Brain pericyte (primary cell): ENCODE measurements at regions not wholly inside any gene's neighbourhood (a gene's known extent, or its start where the extent isn't known, plus 50 kb on each side); places are given as distances from the start of the nearest gene placed in this dataset.
"Not testable (repeated sequence)": the region's sequence is repeated elsewhere in the genome, so short reads cannot be mapped to it uniquely, and the experiment has no call there.

Experiments used
- DNase-seq: peaks from one replicate; pipeline ENCODE4 v3.0.0-alpha.2; 2012; ENCODE audit warnings: low read depth, low spot score

DNA sequence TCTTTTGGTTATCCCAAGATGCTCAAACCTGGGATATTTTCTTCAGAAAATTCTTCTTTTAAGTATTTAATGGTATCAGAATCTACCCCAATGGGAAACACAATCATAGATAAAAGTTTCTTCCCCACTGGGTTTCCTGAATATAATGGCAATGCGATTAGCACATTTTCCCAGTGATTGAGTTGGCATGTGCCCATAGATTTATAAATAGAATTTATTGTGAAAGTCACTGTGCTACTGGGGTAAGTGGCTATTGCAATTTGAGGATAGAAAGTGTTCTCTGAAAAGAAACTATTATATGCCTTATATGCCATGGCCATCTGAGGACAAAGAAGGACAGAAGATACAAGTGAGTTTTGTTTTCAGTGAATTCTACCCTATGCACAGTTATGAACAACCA, 99.0 kb upstream of the RBMS3 start:
- DNase-seq = no peak

DNA sequence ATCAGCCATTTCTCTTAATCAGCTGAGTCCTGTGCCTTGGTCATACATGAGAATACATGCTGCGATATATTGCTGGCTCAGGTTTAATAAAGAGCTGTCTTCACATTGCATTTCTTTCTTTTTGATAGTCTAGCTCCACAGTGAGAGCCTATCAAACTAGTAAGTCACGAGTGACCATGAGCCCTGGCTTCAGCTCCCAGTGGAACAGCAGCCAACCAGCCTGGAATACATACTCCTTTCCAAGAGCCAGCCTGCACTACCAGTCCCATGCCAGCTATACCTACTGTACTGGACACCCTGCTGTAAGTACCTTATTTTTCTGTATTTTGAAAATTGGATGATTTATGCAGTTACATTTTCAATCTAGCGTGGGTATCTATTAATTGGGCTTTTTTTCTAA, 98.0 kb upstream of the RBMS3 start:
- DNase-seq = not testable (repeated sequence)

DNA sequence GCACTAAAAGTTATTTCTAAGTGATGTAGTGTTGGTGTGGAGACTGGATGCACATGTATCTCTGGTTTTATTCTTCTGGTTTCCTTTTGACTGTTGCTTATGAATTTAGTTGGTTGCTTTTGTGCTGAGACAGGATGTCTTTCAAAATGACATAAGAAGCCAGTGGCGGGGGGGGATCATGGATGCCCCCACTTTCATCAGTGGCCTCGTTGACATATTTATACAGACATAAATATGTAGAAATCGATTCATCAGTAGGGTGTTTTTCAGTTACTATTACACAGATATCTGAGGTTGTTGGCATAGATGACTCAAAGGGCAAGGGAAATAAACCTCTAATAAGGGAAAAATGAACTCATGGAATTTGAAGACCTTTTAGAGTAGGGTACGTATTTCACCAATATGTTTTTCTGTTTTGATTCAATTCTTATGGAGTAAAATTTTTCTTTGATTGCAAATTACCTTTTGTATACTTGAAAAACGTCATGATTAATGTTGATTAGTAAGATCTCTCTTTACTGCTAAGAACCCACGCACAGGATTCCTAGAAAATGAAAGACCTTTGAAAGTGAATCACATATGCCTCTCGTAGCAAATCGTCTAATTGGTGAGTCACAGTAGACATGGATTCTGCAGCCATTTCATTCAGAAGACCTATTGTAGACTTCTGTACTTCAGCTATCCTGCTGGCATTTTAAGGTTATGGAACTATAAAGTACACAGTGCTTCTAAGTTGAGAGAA, 97.4 kb upstream of the RBMS3 start:
- no peak for DNase-seq

DNA sequence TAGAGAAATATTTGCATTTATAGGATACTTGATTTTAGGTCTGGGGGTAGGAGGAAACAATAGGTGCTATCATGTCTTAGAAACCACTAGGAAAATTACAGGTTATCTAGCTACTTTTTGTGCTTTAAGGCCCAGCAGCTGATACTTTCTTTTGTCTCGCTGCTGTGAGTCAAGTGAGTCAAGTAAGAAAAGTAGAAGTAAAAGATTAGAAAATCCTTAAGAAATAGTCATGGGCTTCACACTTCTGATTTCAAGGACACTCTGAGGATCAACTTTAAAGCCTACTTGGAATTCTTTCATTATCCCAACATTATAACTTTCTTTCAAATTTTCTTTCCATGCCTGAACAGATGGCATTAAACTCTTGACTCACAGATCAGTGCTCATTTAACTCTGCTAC, 95.2 kb upstream of the RBMS3 start:
- DNase-seq = no peak

DNA sequence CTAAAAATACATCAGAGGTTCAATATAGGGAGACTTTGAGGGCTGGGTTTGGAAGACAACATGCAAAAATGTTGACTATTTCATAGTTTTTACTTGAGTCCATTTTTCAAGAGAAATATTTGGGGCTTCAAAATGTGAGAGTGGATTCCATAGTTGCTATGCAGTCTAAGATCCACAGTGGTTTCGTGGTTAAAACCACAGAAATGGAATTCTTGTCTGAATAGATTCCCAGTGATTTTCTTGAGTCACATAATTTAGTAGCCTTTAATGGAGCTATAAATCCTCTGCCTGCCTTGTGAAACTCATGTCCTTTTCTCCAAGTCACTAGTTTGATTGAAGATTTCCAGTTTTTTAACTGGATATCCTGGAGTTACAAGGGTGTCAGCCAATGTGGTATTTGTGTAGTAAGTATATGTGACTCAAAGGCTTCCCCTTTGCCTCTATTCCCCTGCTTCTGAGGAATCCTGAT, 94.7 kb upstream of the RBMS3 start:
- DNase-seq = no peak

DNA sequence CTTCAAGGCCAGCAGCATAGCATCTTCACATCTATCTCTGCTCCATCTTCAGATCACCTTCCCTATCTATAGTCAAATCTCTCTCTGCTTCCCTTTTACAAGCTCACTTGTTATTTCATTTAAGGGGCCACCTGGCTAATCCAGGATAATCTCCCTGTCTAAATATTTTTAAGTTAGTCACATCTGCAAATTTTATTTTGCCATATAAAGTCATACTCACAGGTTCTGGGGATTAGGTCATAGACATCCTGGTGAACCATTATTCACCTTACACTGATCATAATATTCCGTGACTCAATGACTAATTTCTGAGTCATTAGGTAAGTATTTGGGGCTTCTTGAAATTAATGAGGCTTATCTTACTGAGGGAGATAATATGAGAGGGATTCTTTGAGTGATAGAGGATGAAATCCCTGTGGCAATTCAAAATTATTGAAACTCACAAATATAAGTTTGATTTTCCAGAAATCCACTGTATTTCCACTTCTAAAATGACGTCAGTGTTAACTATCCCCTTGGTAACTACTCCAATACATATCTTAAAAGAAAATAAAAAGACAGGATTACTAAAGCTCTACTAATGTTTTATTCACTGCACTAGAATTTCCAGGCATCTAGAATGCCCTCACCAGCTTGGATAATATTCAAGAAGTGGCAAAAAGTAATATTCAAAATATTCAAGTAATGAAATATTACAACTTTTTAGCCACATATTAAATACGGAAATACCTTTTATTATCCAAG, 93.7 kb upstream of the RBMS3 start:
- no peak for DNase-seq

DNA sequence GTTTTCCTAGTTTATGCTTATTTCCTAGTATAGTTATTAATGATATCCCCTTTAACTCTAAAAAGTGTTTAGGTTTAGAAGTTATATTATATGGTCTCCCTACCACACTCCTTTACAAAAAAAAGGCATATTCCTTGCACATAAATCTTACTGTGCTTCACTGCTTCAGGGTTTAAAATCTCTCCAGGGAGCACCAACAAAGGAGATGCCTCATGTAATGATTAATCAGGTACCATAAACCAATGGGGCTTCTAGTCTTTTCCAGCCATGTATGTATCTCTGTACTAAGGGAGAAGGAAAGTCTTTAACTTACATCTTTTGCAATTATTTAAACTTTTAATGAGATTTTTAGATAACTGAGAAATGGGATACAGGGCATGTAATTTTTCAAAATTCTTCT, 91.5 kb upstream of the RBMS3 start:
- no peak for DNase-seq

DNA sequence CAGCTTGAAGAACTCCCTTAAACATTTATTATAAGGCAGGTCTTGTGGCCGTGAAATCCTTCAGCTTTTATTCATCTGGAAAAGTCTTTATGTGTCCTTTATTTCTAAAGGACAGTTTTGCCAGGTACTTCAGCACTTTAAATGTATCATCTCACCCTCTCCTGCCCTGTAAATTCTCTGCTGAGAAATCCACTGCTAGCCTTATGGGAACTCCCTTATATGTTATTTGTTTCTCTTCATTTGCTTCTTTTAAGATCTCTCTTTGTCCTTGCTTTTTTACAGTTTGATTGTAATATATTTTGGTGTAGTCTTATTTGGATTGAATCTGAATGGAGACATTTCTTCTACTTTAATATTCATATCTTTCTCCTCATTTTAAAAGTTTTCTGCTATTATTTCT, 86.7 kb upstream of the RBMS3 start:
- no peak for DNase-seq

DNA sequence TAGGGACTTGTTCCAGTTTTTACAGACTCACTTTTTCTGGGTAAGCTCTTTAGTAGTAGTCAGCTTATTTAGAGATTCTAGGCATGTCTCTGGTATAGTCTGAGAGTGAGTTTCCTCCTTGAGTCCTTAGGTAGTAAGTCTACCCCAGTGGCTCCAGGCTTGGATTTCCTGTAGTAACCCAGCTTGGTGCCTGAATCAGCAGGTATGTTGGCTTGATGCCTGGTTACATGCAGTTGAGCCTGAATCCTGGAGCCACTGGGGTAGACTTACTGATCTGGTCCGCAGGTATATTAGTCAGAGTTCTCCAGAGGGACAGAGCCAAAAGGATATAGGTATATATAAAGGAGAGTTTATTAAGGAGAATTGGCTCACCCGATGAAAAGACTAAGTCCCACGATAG, 85.8 kb upstream of the RBMS3 start:
- no peak for DNase-seq

DNA sequence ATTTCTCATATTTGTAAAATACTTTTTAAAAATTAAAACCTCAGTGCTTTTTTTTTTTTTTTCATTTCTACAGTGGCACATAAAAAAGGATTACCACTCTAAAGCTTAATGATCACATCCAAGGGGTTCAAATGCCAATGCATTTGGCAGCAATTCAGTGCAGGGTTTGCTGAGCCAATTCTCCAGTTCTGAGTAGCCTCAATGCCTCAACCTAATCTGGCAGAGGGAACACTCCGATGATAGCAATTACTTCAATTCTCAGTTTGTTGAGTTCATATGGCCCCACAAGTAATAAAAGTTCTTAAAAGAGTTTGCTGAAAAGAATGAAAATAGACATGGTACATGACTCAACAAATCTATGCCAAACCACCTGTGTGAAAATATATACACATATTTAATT, 79.3 kb upstream of the RBMS3 start:
- DNase-seq = no peak

DNA sequence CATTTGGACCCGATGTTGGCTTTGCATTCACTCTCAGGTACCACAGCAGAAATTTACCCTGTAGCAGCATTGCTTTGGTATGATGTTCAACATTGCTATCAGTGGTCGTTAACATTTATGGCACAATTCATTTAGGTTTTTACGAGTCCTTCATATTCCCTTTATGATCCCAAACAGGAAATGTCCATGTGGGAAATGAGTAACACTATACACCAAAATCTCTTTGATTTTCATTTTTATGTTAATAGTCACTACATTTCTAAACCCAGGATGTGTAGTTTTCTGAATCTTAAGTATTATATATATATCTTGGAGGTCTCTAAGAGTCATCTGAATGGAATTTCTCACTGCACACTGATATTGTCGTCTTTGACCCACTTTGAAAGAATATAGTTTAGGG, 78.5 kb upstream of the RBMS3 start:
- no peak for DNase-seq

DNA sequence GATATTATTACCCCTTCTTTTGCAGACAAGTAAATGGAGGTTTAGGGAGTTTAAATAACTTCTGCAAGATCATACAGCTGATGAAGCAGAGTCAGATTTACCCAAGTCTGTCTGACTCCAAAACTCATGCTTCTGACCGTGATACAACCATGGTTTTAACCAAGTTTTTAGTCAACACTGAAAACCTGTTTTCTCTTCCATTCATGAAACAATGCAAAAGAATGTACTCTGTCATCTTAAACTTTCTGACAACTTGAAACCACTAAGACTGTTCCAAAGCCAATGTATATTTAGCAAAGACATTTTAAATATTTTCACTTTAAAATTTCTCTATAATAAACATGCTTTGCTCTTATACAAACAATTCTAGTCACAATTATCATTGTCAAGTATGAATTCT, 77.0 kb upstream of the RBMS3 start:
- no peak for DNase-seq

DNA sequence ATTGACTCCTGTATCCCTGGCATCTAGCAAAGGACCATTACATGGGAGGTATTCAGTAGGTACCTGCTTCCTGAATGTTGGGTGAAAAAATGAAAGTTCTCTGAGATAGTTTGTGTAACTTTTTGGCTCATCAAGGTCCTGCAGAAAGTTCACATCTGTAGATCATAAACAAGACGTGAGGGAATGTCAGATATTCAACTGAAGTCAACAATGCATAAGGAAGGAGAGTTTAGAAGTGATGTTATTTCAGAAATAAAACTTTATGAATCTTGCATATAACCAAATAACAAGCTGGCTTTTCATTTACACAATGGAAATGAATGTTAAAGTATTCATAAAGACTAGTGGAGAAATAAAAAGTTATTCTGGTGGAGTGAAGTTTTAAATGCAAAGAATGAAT, 73.4 kb upstream of the RBMS3 start:
- no peak for DNase-seq

DNA sequence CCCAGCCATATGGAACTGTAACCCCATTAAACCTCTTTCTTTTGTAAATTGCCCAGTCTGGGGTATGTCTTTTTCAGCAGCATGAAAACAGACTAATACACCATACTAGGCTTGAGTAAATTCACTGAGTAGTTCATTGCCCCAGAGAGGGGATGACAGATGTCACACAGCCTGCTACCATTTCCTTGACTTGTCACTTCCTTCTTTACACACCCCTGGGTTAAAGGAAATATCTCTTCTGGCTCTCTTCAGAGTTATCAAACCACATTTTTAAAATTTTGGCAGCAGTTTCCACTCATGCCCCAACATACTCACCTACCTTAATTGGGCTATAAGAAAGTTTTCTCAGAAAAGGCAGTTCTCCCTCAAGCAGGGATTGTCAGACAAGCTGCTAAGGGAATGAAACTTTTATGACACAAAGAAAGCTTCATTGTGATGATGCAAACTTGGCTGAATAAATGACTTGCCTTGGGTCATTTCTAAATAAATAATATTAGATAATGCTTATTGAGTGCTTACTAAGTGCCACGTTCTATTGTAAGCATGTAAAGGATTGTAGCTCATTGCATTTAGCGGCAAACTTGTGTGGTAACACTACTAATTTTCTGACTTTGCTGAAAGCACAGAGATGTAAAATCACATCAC, 68.0 kb upstream of the RBMS3 start:
- no peak for DNase-seq

DNA sequence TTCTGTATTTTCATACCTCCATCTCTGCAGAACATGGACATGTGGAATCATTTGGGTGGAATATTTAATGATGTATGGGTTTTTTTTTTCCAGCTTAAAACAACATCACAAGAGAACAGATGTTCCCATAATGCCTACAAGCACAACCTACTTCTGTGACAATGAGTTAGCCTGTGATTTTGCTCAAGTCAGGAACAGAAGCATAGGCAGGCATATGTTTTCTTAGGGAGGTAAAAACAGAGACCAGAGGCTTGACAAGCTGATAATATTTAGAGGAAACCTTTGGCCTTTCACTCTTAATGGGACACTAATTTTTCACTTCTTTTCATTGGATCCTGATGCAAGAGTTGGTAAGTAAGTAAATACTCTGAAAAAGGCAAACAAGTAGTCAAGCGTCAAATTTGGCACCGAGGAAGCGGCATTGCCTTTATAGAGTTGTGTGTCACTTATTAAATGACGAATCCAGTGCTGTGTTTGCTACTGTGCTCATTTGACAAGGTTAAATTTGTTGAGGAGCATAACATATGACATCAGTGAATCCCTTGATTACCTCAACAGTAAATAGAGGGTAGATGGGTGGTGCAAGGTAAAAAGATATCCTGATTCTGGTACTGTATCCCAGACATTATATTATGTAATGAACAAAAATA, 66.7 kb upstream of the RBMS3 start:
- no peak for DNase-seq

DNA sequence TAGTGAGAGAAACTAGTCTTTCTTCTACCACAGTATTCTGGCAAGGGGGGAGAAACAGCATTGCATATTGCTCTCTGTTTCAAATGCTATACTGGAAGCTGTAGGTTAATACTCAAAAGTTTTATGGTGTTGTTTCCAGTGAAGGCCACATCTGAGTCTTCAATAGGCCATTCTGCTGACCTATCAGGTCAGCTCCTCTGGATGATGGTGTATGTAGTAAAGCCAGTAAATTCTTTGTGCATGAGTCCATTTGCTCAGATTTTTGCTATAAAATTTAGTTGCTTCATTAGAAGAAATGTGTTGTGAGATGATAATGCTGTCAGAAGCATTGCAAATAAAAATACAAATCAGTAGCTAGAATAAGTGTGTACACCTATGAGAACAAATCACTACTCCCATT, 64.9 kb upstream of the RBMS3 start:
- DNase-seq = no peak

DNA sequence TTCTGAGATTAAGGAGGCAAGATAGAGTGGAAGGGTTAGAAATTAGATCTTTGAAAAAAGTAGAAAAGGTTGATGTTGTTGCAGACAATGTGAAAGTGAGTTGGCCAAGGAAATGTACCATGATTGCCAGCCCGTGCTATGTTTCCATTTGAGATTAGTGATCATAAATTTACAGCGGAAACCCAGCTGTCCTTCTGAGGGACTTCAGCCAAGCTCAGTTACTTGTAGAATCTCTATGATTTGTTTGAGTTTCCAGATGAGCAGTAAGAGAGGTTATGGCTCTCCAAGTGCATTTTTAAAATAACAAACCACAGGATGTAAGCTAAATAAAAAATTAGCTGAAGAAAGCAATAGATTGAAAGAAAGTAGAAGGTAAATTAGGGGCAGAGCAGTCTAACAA, 54.2 kb upstream of the RBMS3 start:
- DNase-seq = peak; percentile 8

DNA sequence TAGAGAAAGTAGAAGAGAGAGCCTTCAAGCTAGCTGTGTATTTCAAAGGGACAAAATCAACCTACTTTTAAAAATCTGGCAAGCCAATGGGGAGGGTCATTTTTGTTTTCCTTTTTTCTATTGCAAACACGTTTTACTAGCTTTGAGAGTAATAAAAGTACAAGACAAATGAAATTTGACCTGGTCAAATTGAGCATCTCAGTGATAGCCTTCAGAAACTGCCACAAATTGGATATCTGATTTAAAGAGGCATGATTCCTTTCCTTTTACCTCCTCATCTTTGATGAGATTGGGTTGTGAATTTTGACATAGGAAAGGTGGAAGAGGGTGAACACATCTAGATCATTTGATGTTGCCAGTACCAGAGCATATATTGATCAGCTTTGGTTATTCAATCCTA, 53.6 kb upstream of the RBMS3 start:
- DNase-seq = no peak
